NCI-H446 treated with DMSO at 0.1 percent for 48 hours (cell line): ENCODE measurements at regions not wholly inside any gene's neighbourhood (a gene's known extent, or its start where the extent isn't known, plus 50 kb on each side); places are given as distances from the start of the nearest gene placed in this dataset.

Source experiments
- DNase-seq: peaks from one replicate; lab custom pipeline; 2025; lab: John Stamatoyannopoulos, UW

DNA sequence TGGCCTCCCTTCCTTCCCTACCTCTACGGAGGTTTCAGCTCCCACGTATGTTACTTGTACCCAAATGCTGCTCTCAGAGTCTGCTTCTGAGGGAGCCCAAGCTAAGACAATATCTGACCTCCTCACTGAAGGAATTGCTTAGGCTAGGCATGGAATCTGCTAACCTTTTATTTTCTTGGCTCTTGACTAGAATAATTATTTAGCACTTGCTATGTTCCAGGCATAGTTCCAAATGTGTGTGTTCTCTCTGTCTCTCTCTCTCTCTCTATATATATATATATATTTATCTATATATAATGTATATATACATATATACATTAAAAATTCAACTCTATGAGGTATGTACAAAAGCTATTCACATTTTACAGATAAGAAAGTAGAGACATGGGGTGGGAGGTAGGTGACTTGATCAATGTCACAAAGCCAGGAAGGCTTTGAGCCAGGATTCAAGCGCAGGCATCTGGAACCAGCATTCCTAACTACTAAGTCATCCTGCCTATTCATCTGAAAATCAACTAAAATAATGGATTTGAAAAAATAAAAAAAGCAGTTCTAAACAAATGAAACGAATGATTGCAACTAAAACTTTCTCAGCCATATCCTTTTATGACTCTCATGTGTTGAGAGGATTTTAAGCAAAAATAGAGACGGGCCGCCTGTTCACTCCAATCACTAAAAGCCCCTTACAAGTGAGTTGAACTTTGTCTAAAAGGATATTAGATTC, 189.7 kb upstream of the JAG1 start:
- DNase-seq = peak; percentile 79

DNA sequence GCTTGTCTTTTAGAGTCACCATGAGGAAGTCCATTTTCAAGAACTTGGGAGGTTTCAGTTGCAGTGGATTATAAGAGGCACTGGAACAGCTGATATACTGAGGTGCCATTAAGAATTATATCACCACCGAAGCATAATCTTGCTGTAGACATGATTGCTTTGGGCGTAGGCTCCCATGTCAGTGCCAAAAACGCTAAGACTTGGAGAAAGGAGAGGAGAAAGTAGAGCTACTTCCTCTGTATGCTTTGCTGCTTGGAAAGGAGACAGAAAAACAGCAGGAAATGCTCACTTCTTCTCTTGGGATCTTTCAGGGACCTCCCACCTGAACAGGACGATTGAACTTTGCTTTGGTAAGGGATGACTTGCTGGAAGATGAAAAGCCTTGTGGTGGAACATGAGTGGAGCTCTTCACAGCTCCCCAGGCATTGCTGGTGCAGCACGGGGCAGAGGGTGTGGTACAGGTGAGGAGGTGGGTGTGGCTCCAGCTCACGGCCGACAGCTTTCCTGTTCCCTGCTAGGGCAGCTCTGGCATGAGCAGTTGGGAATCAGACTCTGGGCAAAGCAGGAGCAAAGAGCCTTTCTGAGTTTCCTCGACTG, 190.4 kb upstream of the JAG1 start:
- DNase-seq = no peak

DNA sequence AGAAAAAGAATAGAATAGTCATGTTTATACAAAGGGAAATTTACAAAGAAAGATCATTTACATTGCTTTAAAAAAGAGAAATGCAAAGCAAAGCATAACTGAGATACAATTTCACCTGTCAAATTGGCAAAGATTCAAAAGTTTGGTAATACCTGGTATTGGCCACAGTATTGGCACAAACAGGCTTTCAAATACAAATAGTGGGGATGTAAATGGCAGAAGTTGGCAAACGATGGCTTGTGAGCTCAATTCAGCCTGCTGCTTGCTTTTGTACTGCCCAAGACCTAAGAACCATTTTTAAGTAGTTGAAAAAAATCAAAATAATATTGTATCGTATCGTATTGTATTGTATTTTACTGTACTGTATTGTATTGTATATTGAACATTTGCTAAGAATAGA, 194.5 kb upstream of the JAG1 start:
- no peak for DNase-seq

DNA sequence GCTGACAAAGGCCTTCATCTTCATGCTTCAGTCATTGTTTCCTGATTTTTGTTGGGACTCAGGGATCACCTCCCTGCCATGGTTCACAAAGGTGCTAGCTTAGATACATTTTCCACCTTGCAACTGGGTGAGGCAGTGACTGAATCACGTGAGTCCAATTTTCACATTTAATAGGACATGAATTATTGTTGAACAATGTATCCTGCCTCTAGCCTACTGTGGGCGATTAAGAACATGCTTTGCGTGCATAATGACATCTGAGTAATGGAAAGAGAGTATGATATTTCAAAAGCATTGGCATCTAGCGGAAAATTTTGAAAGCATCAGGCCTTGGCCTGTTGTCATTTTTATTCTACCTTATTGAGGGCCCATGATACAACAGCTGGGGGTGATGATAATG, 199.2 kb upstream of the JAG1 start:
- DNase-seq = no peak

DNA sequence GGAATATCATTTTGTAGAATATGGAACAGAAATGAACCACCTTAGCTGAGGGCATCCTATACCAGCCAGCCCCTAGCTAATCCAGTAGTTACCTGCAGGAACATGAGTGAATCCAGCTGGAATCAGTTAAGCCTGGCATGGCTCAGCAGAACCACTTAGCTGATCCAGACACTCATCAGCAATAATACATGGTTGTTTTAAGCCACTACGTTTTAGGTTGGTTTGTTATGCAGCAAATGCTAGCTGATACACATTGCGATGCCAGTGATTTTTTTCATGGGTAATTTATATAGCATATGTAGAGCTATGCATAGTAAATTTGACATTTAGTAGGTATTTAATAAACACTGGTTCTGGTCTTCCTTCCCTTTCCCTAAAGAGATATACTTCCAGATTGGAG, 201.9 kb upstream of the JAG1 start:
- DNase-seq = no peak

DNA sequence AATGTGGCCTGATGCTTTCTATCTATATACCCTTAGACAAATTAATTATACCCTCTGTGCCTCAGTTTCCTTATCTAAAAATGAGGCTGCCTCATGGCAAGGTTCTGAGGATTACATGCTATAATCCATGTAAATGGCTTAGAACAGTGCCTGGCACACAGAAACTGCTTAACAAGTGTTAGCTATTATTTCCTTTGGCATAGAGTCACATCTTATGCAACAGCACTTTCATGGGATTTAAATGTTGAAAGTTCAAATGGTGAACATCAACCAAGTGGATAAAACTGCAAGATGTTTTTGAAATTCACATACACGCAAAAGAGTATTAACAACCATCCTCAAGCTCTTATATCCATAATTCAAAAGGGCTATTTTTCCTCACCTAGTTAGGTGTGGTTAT, 202.8 kb upstream of the JAG1 start:
- no peak for DNase-seq

DNA sequence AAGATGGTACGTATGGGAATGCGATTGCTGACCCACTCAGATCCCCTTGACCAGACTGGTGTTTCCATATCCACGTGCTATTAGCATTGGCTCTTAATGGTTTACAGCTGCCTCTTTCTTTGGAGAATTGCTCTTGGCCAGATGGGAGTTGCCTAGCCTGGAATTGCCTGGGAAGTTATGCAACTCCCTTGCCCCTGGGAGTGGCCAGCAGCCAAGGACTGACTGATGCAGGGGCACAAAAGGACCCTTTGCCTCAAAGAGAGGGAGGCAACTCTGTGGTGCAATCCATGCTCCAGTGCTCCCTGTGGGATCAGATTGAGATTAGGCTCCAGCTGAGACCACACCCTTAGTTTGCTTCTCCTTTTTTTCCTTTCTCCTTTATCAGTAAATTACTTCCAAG, 203.5 kb upstream of the JAG1 start:
- DNase-seq = no peak

DNA sequence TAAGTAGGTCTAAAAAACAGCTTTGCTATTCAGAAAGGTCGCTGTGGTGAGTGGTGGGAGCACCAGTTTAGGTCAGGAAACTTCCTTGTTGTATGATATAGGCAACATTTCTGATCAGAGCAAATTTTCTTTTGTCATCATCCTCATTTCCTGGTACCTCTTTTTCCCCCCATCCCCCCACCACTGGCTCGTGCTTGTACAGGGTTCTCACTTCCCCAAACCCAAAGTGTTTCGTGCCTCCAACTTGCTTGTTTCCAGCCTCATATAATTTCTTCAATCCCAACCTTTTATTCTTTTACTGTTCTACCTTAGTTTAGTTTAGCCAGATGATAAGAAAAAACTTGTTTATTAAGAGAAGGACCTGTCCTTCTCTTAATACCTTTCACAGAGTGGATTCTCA, 209.4 kb upstream of the JAG1 start:
- no peak for DNase-seq

DNA sequence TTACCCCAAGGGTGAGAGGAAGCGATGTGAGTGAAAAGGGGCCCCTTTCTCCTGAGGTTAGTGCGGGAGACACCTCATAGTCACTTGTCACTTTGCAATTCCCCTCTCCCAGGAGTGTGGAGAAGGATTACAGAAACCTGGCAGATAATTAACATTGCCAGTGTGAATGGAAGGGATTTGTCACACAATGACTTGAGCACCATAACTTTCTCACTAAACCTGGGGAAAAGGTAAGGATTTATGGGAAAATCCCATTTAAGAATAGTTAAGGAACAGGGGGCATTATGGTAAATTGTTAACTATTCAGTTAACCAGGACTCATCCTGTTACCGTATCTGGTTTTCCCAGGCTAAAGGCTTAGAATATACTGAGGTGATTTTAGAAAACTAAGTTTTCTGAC, 219.5 kb upstream of the JAG1 start:
- DNase-seq = no peak

DNA sequence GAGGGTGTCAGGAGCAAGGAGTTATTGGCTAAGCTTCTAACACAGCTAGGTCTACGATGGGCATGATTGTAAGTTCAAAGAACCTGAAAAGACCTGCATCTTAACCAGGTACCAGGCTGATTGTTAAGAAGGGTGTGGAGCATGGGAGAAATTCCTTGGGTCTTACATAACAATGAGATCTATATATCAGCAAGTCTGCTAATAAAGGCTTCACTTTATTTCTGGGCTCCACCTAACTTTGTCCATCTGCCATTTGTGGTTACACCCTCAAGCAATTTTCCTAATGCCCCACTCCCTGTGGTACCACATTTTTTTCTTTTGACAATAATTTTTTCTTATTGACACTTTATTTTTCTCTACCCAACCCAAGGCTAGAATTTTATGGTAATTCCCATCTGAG, 223.5 kb upstream of the JAG1 start:
- DNase-seq = no peak

DNA sequence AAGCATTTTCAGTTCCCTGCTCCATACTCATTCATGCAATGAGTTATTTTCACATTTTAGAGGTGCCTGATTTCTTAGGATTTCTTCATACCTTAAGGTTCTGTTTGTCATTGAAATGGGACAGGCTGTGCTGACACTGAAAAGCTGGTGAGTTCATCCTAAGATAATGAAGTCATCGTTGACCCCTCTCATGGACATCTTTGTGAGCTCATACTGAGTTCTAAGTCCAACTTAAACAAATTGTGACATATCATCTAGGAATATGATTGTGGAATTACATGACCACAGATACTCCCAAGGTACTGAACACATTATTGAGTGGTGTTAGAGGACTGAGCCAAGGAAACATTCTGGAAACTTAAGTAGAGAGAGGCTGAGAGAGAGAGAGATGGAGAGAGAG, 224.8 kb upstream of the JAG1 start:
- DNase-seq = no peak

DNA sequence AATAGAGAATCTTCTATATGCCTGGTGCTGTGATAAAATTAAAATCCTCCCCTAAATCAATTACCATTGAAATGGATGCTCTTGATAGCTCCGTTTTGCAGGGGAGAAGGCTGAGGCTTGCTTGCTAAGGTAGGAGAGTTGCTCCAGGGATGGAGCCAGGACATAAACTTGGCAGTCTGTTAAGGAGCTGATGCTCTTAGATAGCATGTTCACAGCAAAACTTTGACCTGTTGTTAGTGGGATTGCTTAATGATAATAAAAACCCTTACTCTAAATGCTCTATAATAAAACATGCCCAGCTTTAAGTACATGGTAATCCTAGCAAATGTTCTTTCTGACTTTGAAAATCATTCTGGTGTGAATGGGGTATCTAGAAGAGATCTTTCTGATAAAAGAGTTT, 228.4 kb upstream of the JAG1 start:
- no peak for DNase-seq

DNA sequence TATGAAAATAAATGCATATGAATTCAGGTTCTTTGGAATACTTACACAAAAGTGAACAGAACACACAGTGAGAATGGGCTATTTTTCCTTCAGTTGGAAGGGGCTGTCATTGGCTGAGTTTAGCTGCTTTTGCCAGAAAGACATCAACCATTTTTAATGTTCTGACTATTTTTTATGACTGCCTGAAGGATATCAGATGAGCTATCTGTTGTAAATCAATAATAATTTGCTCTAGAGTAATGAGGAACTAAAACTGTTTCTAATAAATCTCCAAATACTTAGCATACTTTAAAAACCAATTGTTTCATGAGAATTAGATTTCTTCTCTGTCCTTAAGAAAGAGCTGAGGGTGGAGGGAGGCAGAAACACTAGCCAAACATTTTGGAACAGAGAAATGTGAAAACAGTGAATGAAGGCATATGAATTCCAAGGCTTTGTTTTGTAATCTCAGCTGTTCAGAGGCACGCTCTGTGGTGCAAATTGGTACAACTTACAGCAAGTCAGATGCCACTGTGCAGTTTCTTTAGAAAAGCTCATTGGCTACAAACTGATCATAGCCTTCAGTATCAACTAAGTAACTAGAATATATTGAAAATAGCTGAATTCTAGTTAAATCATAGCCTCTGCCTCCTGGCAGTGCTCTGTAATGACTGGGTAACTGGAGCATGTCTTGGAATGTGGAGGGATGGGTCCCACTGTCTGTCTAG, 228.9 kb upstream of the JAG1 start:
- no peak for DNase-seq

DNA sequence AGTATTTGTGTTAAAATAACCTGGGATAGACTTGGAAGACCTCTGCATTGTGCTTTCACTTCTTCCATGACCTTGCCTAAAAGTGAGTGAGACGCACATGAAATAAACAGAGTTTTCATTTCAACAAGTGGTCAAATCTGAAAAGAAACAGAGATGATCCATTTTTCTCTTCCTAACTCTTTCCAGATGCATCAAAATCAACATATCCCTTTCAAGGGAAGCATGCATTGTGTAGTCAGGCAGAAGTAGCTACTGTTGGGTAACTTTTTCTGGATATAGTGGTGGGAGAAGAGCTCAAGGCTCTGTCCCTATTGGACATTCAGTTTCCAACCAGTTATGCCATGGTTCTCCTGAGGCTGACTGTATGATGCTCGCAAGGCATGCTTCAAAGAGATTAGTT, 233.0 kb upstream of the JAG1 start:
- no peak for DNase-seq

DNA sequence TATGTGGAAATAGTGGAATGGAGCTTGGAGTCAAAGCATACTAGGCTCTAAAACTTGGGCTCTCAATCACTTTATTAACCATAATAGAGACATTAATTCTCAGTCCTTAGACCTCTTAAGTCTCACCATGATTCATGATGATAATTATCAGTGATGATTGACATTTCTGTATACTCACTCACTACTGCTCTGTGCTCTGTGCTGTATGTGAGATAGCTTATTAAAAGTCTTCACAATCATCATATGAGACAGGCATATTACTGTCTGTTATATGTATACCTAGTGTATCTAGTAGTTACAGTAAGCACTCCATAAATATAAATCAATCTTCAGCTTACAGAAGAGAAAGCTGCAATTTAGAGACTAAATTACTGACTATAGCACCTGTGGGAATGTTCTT, 236.0 kb upstream of the JAG1 start:
- DNase-seq = no peak

DNA sequence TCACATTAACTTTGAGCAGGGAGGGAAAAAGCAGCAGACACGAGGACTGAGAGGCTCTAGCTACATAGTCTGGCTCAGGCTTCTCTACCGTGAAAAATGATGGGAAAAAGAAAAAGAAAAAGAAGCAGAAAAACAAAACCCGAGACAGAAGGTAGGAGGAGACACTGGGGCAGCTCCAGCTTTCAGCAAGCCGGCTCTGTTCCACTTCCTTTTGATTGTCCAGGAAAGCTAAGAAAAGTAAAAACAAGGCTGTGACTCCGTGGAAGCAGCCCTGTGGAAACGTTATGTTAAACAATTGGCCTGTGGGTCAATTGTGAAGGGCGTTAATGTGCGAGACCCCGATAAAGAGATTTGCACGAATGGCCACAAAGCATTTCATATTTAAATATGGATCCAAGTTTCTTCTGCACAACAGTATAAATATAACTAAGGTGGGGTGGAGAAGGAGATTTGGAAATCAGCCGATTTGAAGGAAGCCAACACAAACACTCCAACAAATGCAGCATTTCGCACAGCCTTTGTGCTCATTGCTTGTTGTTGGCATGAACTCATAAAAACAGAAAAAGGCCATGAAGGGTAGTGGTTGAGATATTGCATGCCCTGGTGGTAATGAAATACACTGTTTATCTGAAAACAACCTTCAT, 236.9 kb upstream of the JAG1 start:
- DNase-seq = peak; percentile 66

DNA sequence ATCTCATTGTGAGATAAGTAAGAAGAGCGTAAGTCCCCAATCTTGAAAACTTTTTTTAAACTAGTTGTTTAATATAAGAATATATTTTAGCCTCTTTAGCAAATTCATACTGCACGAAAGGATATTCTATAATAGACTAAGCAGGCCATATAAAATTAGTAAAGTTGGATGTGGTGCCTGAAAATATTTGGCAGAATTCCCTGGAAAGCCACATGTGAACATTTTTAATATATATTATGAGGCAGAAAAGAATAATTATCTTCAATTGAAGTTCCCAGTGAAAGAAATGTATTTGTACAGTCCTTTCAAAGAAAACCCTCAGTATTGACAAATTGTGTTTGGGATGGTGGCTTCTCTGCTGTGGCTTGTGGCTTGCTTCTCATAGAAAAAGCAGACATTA, 237.5 kb upstream of the JAG1 start:
- DNase-seq = peak; percentile 48

DNA sequence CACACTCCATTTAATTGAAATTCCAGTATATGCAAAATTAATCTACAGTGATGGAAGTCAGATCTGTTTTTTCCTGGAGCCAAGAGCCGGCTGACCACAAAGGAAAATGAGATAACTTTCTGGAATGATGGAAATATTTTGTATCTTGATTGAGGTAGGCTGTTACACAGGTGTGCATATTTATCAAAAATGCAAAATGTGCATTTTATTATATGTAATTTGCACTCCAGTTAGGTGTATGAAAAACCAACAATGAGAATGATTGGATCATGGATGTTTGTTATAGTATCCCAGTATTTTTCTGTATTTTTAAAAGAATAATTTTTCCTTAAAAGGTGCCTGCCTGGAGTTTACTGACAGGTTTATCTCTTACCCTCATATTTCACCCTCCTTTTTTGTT, 242.0 kb upstream of the JAG1 start:
- DNase-seq = no peak

DNA sequence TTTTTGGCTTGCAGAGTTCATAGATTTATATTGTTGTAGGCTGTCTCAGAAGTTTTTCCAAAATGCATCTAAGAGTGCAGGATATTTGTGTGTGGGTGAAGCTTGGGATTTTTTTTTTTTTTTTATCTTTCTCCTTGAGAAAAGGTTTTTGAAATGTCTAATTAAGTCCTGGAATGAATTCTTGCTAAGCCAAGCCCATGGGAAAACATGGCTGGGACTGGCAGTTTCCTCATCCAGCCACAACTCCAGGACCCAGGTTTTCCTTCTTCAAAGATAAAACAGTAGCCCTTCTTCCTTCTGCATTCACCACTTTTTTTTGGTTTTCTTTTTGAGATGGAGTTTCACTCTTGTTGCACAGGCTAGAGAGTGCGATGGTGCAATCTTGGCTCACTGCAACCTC, 242.5 kb upstream of the JAG1 start:
- no peak for DNase-seq

DNA sequence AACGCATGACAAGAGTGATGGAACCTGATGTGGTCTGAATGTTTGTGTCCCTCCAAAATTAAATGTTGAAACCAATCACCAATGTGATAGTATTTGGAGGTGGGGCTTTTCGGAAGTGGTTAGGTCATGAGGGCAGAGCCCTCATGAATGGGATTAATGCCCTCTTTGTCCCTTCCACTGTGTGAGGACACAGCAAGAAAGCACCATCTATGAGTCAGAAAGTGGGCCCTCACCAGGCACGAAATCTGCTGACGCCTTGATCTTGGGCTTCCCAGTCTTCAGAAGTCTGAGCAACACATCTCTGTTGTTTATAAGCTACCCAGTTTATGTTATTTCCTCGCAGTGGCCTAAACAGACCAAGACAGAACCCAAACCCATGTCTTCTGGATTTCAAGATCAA, 244.0 kb upstream of the JAG1 start:
- no peak for DNase-seq

DNA sequence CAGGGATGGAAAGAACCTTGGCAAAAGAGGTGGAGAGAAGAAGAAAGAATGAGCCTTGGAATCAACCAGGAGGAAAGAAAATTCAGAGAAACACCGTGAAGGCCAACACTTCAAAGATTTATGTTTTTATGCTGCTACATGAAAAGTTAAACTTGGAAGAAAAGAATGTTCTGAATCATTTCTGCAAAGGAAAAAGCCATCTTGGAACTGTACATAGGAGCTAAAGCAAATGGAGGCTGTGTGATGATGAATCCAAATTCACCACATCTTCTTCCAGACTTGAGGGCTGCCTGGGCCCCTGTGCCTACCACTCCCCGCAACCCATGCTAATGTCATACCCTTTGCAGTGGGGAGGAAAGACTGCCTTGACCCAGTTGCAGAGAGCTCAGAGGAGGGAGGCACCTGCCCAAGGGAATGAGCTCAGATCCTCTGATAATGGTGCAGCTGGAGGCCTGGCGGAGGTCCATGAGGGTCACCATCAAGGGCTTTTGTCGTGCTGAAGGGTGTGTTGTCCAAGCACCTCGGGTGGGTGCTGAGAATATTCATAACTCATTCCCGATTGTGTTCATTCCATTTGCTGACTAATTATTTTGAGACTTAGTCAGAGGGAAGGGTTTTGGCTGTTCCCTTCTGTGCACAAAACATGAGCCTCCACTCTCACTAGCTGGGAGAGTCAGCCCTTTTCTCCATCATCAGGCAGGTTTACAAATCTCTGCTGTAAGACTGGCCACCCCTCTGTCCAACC, 245.8 kb upstream of the JAG1 start:
- DNase-seq = no peak

DNA sequence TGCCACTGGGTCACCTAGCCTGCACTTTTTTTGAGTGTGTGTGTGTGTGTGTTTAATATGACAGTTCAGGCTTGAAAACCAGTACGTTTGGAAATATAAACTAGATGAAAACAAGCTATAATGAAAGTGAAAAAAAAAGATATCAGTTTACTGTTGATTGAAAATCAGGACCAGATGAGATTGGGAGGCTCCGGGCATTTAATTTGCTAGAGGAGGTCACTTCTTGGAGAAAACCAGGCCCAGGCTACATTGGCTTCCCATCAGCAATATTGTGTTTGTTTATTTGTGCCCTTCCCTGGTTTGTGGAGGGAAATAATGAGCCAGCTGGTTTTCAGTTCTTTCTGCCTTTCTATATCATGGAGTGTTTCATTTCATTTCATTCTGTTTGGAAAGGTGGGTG, 246.6 kb upstream of the JAG1 start:
- DNase-seq = no peak
